ENCODE measurements at regions not wholly inside any gene's neighbourhood (a gene's known extent, or its start where the extent isn't known, plus 50 kb on each side); places are given as distances from the start of the nearest gene placed in this dataset.

GRCh38 chr14:83873669-83874068, 1656.3 kb upstream of the FLRT2 start:
- Mint-ChIP-seq H3K27me3 (ENCODE audit: low read depth in 3 of 3) (no peaks in the 10 kb centered on the region), H3K9me3 (peaks cover 0 to 8% (median 3%) of the 10 kb centered on the region in 7 donors), H3K27ac (no peak overlapping the region), H3K4me1 (no peaks in the 10 kb centered on the region), H3K4me3 (no peak overlapping the region), H3K36me3 (no peaks in the 10 kb centered on the region)
- H3K4me3 ChIP-seq (replicated peaks in 1 of 3; ENCODE audit: low read depth in 2 of 3, low read length in 3 of 3), result no peak overlapping the region
- no peak overlapping the region for H3K27ac ChIP-seq (ENCODE audit: low read depth in 1 of 2, low read length in 2 of 2)
- TF ChIP-seq CTCF (IDR thresholded peaks at IDR 0.05), result no peak
- H3K9me3 ChIP-seq (replicated peaks in 1 of 2; ENCODE audit: control insufficient read depth in 1 of 2, insufficient read depth in 1 of 2, low read length in 2 of 2), result peaks cover 0 to 3% of the 10 kb centered on the region in 2 donors
- no peaks in the 10 kb centered on the region for H3K27me3 ChIP-seq (ENCODE audit: control insufficient read depth in 2 of 2, insufficient read depth in 2 of 2, low read length in 2 of 2)
- H4K20me1 ChIP-seq (ENCODE audit: insufficient read depth, low read length), result no peaks in the 10 kb centered on the region
- no peaks in the 10 kb centered on the region for H3K4me1 ChIP-seq (ENCODE audit: control insufficient read depth in 1 of 2, insufficient read depth in 2 of 2, low read length in 2 of 2)
- intact Hi-C loops (cut with micrococcal nuclease), result no loop called here
- no peak overlapping the region for H2AFZ ChIP-seq (ENCODE audit: insufficient read depth, low read depth, low read length, poor library complexity, severe bottlenecking)
- H3K9ac ChIP-seq (ENCODE audit: insufficient read depth, low read length, poor library complexity, severe bottlenecking), result no peak overlapping the region
- no peaks in the 10 kb centered on the region for H3K36me3 ChIP-seq (replicated peaks in 1 of 2; ENCODE audit: control insufficient read depth in 1 of 2, insufficient read depth in 2 of 2, low read length in 2 of 2)
- H3K4me2 ChIP-seq (replicated peaks; ENCODE audit: extremely low read depth, low read length, poor library complexity, severe bottlenecking), result no peak overlapping the region
- DNase-seq, result no peak
- WGBS (ENCODE audit: insufficient coverage), result 43% methylated on average over 2 of the region's 3 CpGs
- H3K79me2 ChIP-seq (ENCODE audit: insufficient read depth, low read length), result no peaks in the 10 kb centered on the region

DNA sequence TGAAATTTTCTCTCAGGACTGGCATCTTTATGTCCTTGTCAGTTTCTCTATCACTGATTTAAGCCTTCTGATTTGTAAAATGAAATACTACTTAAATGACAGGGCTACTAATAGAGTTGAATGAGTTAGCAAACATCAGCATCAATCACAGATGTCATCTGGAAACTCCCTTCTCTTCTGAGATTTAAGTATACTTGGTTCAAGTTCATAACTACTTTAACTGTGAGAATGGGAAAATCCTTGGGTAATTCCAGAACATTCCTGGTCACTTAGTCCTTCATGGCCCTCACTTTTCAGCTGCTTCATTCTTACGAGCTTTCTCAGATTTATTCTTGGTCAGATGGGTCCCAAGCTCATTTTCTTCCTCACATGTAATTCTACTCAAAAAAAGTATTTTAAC, 1655.3 kb upstream of the FLRT2 start:
- peaks cover 0 to 7% (median 3%) of the 10 kb centered on the region in 7 donors for H3K9me3 Mint-ChIP-seq
- intact Hi-C loops (cut with micrococcal nuclease), result no loop called here
- Histone ChIP-seq H4K20me1 (ENCODE audit: insufficient read depth, low read length) (no peaks in the 10 kb centered on the region), H3K27me3 (ENCODE audit: control insufficient read depth in 2 of 2, insufficient read depth in 2 of 2, low read length in 2 of 2) (no peaks in the 10 kb centered on the region), H3K9me3 (replicated peaks in 1 of 2; ENCODE audit: control insufficient read depth in 1 of 2, insufficient read depth in 1 of 2, low read length in 2 of 2) (peaks cover 0 to 3% of the 10 kb centered on the region in 2 donors), H3K9ac (ENCODE audit: insufficient read depth, low read length, poor library complexity, severe bottlenecking) (no peak overlapping the region), H3K4me1 (ENCODE audit: control insufficient read depth in 1 of 2, insufficient read depth in 2 of 2, low read length in 2 of 2) (no peaks in the 10 kb centered on the region), H3K4me3 (replicated peaks in 1 of 3; ENCODE audit: low read depth in 2 of 3, low read length in 3 of 3) (no peak overlapping the region), H3K36me3 (replicated peaks in 1 of 2; ENCODE audit: control insufficient read depth in 1 of 2, insufficient read depth in 2 of 2, low read length in 2 of 2) (no peaks in the 10 kb centered on the region), H2AFZ (ENCODE audit: insufficient read depth, low read depth, low read length, poor library complexity, severe bottlenecking) (no peak overlapping the region), H3K27ac (ENCODE audit: low read depth in 1 of 2, low read length in 2 of 2) (no peak overlapping the region), H3K4me2 (replicated peaks; ENCODE audit: extremely low read depth, low read length, poor library complexity, severe bottlenecking) (no peak overlapping the region), H3K79me2 (ENCODE audit: insufficient read depth, low read length) (no peaks in the 10 kb centered on the region)
- no peak overlapping the region for H3K27ac Mint-ChIP-seq
- no peaks in the 10 kb centered on the region for H3K4me1 Mint-ChIP-seq
- DNase-seq, result no peak
- no peaks in the 10 kb centered on the region for H3K36me3 Mint-ChIP-seq
- H3K4me3 Mint-ChIP-seq, result no peak overlapping the region
- no peak for TF ChIP-seq CTCF (IDR thresholded peaks at IDR 0.05)
- WGBS (ENCODE audit: insufficient coverage), result 80% methylated on average over 1 of the region's 1 CpG
- no peaks in the 10 kb centered on the region for H3K27me3 Mint-ChIP-seq (ENCODE audit: low read depth in 3 of 3)

All from CD14-positive monocyte (primary cell).